ENCODE measurements at regions not wholly inside any gene's neighbourhood (a gene's known extent, or its start where the extent isn't known, plus 50 kb on each side); places are given as distances from the start of the nearest gene placed in this dataset.

DNA sequence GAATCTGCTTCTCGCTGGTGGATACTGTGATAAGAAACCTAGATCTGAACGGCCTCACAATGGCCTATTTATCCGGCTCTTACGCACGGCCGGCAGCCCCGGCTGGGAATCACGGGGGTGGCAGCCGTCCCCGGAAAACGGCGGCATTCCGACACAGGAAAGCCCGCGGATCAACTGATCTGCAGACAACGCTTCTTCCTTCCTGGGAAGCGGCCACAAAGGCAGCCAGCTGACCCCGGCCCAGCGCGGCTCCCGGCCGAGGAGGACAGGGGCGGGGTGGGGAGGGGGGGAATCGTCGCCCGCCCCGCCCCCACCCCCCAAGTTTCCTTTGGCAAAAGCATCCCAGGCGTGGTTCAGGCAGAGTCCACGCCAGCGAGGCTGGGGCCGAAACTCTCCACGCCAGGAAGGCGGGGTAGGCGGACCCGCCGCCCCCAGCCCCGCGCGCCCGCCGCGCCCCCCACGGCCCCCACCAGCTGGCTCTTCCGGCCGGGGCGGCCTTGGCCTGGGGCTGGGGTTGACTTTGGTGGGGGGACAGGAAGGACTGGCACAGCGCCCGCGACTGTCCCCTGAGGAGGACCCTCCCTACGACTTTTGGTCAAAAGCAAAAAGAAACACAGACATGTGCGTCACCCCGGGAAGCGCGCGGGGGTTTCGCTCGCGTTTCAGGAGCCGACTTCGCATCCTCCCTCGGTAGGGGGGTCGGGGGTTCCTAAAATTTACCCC is 247.7 kb upstream of the ANKRD55 start:
- Histone ChIP-seq H3K27ac (ENCODE audit: extremely low read length, insufficient read depth, low read length) (peak overlapping the region; percentile 96), H3K36me3 (replicated peaks in 1 of 2; ENCODE audit: control insufficient read depth in 1 of 2, insufficient read depth in 2 of 2, low read length in 2 of 2) (no peaks in the 10 kb centered on the region), H3K4me1 (ENCODE audit: insufficient read depth, low read length) (peaks cover 66% of the 10 kb centered on the region), H2AFZ (ENCODE audit: low read length) (peak overlapping the region; percentile 78), H3K9ac (ENCODE audit: insufficient read depth, low read depth, low read length) (peak overlapping the region; percentile 78), H3K27me3 (ENCODE audit: control insufficient read depth in 1 of 2, insufficient read depth in 2 of 2, low read length in 2 of 2) (no peaks in the 10 kb centered on the region), H3K4me3 (replicated peaks in 1 of 3; ENCODE audit: insufficient read depth in 1 of 3, low read depth in 2 of 3, low read length in 3 of 3) (peak overlapping the region; percentile 53 to 73 (median 61)), H4K20me1 (ENCODE audit: insufficient read depth, low read length) (no peaks in the 10 kb centered on the region), H3K79me2 (ENCODE audit: insufficient read depth, low read length) (peaks cover 2% of the 10 kb centered on the region), H3K4me2 (ENCODE audit: low read depth, low read length) (peak overlapping the region; percentile 79), H3K9me3 (ENCODE audit: low read length) (no peaks in the 10 kb centered on the region)
- POLR2A ChIA-PET = interaction anchor here (0.7 to 2.4 kb wide), 30 partner anchors 8 to 357 kb away, joined by 3 to 19 read pairs (median 5); no protein-coding TSS in a partner anchor
- BruUV-seq (replicated peaks) = no TSS peak
- in situ Hi-C loops (cut with HindIII; ENCODE audit: extremely low pct_ligation_motif_present, low pct_unique_long_range_greater_than_20kb) (loop anchor here (10.0 to 25.0 kb wide), 2 partner anchors 126 to 356 kb away; no protein-coding TSS in a partner anchor), intact Hi-C loops (cut with micrococcal nuclease; ENCODE audit: unreplicated experiment) (loop anchor here (1.0 to 10.0 kb wide), 6 partner anchors 40 to 356 kb away; partner anchors contain the start of gene MAP3K1)
- DNase-seq (ENCODE audit: low spot score) (peak; percentile 83), ATAC-seq (peak; percentile 70), FAIRE-seq (no peak)
- CTCF ChIA-PET (ENCODE audit: low intra/inter-chr PET ratio, low total read pairs) = interaction anchor here (1.4 kb wide), 1 partner anchor 358 kb away, joined by 3 read pairs; no protein-coding TSS in a partner anchor
- 4% methylated on average over 15 of the region's 62 CpGs for WGBS (ENCODE audit: low lambda C conversion rate)
- 0 out of 2 replicates have a peak, but pooled peaks have one; percentile 20 for TF ChIP-seq ZSCAN12 (CRISPR knock-in tag; IDR thresholded peaks at IDR 0.05)
- TF ChIP-seq DNMT1 (CRISPR knock-in tag; IDR thresholded peaks at IDR 0.05) = no peak
- TF ChIP-seq MED1 (CRISPR knock-in tag; IDR thresholded peaks at IDR 0.05) = peak; percentile 78
- peak; percentile 60; the same call in 1 of the 2 replicates for TF ChIP-seq MAZ (IDR thresholded peaks at IDR 0.05; ENCODE audit: borderline replicate concordance, low read depth, low read length)
- no peak for TF ChIP-seq MAZ (CRISPR knock-in tag; IDR thresholded peaks at IDR 0.05; ENCODE audit: low read depth)
- TF ChIP-seq ZFP82 (CRISPR knock-in tag; IDR thresholded peaks at IDR 0.05; ENCODE audit: borderline replicate concordance) = 0 out of 2 replicates have a peak, but pooled peaks have one; percentile 68
- TF ChIP-seq ZNF3 (CRISPR knock-in tag; IDR thresholded peaks at IDR 0.05) = no peak
- no peak for TF ChIP-seq ZNF496 (CRISPR knock-in tag; IDR thresholded peaks at IDR 0.05; ENCODE audit: insufficient replicate concordance)
- no peak for TF ChIP-seq ZNF510 (CRISPR knock-in tag; IDR thresholded peaks at IDR 0.05; ENCODE audit: low read depth)
- TF ChIP-seq CC2D1A (CRISPR knock-in tag; IDR thresholded peaks at IDR 0.05) = no peak
- TF ChIP-seq ZNF672 (CRISPR knock-in tag; IDR thresholded peaks at IDR 0.05) = no peak
- TF ChIP-seq TOPORS (CRISPR knock-in tag; IDR thresholded peaks at IDR 0.05) = peak; percentile 35; the same call in 1 of the 2 replicates
- TF ChIP-seq KDM5B (CRISPR knock-in tag; IDR thresholded peaks at IDR 0.05; ENCODE audit: borderline replicate concordance) = peak; percentile 9; the same call in 1 of the 2 replicates
- TF ChIP-seq, protein P1, sequence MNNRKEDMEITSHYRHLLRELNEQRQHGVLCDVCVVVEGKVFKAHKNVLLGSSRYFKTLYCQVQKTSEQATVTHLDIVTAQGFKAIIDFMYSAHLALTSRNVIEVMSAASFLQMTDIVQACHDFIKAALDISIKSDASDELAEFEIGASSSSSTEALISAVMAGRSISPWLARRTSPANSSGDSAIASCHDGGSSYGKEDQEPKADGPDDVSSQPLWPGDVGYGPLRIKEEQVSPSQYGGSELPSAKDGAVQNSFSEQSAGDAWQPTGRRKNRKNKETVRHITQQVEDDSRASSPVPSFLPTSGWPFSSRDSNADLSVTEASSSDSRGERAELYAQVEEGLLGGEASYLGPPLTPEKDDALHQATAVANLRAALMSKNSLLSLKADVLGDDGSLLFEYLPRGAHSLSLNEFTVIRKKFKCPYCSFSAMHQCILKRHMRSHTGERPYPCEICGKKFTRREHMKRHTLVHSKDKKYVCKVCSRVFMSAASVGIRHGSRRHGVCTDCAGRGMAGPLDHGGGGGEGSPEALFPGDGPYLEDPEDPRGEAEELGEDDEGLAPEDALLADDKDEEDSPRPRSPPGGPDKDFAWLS (CRISPR knock-in tag; IDR thresholded peaks at IDR 0.05; ENCODE audit: borderline replicate concordance) = no peak
- peak; percentile 55; the same call in 1 of the 2 replicates for TF ChIP-seq ZNF749 (CRISPR knock-in tag; IDR thresholded peaks at IDR 0.05; ENCODE audit: borderline replicate concordance)
- no peak for TF ChIP-seq FOXK2 (IDR thresholded peaks at IDR 0.05)
- 0 out of 2 replicates have a peak, but pooled peaks have one; percentile 22 for TF ChIP-seq ZZZ3 (CRISPR knock-in tag; IDR thresholded peaks at IDR 0.05; ENCODE audit: borderline replicate concordance)
- TF ChIP-seq DR1 (CRISPR knock-in tag; IDR thresholded peaks at IDR 0.05) = no peak
- peak; percentile 84 for TF ChIP-seq ETV5 (CRISPR knock-in tag; IDR thresholded peaks at IDR 0.05; ENCODE audit: borderline replicate concordance)
- TF ChIP-seq KAT8 (CRISPR knock-in tag; IDR thresholded peaks at IDR 0.05) = peak; percentile 36; the same call in 1 of the 2 replicates
- TF ChIP-seq HNRNPLL (IDR thresholded peaks at IDR 0.05; ENCODE audit: low read depth, low read length, poor library complexity, severe bottlenecking) = peak; percentile 84

Measured in HepG2 (cell line).